Esophagus muscularis mucosa (tissue), 3 donors: ENCODE measurements at regions not wholly inside any gene's neighbourhood (a gene's known extent, or its start where the extent isn't known, plus 50 kb on each side); places are given as distances from the start of the nearest gene placed in this dataset.

Experiments
- POLR2AphosphoS5 ChIP-seq, 2 donors: sonication (generic); formaldehyde crosslinking; IDR thresholded peaks; one replicate each; pipeline ENCODE4 v1.6.1; 2017; ENCODE audit warnings: antibody characterized with exemption in 2 of 2
- TF ChIP-seq, protein P1 (sequence below), 3 experiments: fragments of 200-600 bp in 2 of 3; fragments of 450-650 bp in 1 of 3; sonication (generic) in 2 of 3; IDR thresholded peaks; one replicate each; pipeline ENCODE4 v1.5.1; 2017 to 2019; ENCODE audit warnings: antibody characterized with exemption in 3 of 3, mild to moderate bottlenecking in 2 of 3, moderate library complexity in 1 of 3

DNA sequence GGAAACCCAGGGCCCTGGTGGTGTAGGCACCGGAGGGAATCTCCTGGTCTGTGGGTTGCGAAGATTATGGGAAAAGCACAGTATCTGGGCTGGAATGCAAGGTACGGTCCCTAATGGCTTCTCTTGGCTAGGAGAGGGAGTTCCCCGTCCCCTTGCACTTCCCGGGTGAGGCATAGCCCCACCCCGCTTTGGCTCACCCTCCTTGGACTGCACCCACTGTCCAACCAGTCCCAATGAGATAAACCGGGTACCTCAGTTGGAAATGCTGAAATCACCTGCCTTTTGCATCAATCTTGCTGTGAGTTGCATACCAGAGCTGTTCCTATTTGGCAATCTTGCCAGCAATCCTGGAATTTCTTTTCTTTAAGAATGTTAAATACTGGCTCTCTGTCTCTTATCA, 1429.1 kb downstream of the MAT2B start:
- no peak for TF ChIP-seq POLR2AphosphoS5 (IDR thresholded peaks at IDR 0.05)
- TF ChIP-seq, protein P1, sequence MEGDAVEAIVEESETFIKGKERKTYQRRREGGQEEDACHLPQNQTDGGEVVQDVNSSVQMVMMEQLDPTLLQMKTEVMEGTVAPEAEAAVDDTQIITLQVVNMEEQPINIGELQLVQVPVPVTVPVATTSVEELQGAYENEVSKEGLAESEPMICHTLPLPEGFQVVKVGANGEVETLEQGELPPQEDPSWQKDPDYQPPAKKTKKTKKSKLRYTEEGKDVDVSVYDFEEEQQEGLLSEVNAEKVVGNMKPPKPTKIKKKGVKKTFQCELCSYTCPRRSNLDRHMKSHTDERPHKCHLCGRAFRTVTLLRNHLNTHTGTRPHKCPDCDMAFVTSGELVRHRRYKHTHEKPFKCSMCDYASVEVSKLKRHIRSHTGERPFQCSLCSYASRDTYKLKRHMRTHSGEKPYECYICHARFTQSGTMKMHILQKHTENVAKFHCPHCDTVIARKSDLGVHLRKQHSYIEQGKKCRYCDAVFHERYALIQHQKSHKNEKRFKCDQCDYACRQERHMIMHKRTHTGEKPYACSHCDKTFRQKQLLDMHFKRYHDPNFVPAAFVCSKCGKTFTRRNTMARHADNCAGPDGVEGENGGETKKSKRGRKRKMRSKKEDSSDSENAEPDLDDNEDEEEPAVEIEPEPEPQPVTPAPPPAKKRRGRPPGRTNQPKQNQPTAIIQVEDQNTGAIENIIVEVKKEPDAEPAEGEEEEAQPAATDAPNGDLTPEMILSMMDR (IDR thresholded peaks at IDR 0.05): no peak
